GM21360 (cell line): ENCODE measurements at regions not wholly inside any gene's neighbourhood (a gene's known extent, or its start where the extent isn't known, plus 50 kb on each side); places are given as distances from the start of the nearest gene placed in this dataset.

Experiments used
- ATAC-seq: cut with Tn5 transposase; IDR thresholded peaks from one replicate; pipeline ENCODE4 v1.9.1; 2021; ENCODE audit warnings: mild to moderate bottlenecking, moderate library complexity; ENCODE audit not compliant: unreplicated experiment

DNA sequence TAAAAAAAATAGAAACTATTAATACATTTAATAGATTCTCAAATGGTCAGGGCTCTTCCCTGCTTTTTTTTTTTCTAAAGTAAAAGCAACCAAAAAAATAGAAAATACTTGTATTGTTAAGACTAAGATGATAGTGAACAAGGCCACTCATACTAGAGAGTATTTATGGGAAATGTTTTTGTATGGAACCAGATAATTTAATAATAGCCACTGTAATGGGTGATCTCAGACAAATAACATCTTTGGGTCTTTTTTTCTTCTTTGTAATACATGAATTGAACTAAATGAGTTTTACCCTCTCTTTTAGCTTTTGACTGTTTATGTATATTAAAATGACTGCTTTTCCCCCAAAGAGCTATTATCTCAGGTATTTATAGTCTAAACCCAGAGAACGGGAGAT, 92.1 kb upstream of the ELOVL6 start:
- no peak for ATAC-seq

DNA sequence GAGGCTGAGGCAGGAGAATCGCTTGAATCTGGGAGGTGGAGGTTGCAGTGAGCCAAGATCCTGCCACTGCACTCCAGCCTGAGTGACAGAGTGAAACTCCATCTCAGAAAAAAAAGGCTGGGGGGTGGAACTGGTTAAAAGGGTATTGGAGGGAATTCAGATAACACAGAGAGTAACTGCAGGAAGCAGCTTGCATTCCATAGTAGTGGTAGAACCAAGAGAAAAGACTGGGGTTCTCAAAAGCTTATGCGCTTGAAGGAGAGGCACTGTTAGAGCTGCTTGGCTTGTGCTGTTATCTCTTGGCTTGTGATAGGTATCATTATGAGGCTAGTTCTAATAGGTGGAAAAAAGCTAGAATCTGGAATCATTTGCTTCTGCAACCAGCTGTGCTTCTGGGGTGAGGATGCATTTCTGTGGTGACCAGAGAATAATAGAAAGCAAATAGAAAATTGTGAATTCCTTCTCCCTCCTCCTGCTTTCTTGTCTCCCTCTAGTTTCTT, 91.2 kb upstream of the ELOVL6 start:
- no peak for ATAC-seq

DNA sequence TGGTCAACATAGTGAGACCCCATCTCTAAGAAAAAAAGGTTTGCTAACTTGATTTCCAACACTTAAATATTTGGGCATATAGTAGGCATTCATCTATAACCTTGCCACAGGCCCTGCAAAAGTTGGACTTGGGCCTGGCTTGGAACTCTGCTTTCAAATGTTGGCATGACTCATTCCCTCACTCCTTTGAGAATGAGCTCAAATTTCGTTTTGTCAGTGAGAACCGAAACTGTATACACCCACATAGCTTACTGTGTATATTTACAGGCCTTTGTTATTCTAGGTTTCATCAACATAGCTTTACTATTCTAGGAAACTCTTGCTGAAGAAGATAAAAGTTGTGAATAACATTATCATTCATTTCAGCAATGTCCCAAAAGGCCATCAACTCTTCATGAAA, 88.7 kb upstream of the ELOVL6 start:
- ATAC-seq: peak; percentile 100

DNA sequence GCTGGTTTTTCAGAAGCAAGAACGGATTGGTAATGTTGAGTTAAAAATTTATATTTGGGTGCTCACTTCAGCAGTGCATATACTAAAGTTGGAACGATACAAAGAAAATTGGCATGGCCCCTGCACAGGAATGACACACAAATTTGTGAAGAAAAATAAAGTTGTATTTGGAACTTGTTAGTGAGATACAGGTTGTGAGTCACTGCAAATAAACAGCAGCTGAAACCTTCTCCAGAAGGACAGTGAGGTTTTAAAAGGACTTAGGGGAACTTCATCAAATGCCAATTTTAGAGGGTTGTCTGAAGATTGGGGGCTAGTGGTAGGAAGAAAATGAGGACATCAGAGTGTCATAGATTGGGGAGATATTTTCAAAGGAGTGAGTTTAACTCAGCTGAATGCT, 79.7 kb upstream of the ELOVL6 start:
- no peak for ATAC-seq

DNA sequence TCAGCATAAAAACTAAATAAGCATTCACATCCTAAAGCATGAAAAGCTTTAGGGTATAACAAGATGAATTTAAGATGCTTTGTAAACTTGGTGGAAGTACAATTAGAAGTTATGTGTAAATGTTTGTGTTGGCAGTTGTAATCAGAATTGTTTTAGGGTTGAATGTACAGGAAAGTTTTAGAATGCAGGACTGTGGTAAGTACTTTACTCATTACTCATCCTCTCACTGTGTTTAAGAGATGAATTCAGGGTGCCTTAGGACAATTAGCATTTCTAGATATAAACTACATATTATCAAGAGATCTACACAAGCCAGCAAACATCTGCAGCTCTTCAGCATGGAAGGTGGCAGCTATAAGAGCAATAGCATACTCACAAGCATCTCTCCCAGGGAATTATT, 77.5 kb upstream of the ELOVL6 start:
- ATAC-seq: no peak

DNA sequence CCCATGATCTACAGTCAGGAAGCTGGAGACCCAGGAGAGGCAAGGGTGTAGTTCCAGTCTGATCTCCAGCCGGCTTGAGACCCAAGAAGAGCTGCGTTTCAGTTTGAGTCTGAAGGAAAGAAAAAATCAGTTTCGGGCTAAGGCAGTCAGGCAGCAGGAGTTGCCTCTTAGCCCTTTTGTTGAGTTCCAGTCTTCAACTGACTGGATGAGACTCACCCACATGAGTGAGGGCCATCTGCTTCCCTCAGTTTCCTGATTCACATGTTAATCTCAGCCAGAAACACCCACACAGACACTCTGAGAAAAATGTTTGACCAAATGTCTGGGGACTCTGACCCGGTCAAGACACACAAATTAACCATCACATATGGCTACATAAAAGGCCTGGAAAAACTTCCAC, 73.6 kb upstream of the ELOVL6 start:
- ATAC-seq: no peak

DNA sequence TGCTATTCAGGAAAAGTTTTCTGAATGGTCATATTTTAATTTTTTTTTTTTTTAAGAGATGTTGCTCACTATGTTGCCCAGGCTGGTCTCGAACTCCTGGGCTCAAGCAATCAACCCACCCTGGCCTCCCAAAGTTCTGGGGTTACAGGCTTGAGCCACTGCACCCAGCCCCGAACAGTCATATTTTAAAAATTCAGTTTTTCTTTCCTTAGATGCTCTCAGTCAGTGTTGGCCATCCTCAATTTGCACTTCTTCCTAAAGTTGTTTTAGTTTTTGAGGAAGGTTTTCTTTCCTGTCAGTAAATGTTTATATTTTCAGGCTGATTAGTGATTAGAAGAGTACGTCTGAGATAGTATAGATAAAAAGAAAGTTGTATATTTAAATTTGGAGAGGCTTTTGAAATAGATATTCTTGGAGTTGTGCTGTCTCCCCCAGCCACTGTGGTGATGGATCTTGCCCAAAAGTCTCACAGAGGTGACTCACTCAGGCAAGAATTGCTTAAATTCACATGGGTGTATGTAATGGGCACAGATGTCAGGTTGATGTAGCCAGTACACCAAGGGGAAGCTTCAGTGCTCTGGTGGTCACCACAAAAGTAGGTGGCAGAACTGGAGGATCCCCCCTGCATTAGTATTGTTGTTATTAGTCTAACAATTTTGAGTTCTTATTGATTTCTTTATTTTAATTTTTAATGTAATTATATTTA, 72.2 kb upstream of the ELOVL6 start:
- no peak for ATAC-seq

DNA sequence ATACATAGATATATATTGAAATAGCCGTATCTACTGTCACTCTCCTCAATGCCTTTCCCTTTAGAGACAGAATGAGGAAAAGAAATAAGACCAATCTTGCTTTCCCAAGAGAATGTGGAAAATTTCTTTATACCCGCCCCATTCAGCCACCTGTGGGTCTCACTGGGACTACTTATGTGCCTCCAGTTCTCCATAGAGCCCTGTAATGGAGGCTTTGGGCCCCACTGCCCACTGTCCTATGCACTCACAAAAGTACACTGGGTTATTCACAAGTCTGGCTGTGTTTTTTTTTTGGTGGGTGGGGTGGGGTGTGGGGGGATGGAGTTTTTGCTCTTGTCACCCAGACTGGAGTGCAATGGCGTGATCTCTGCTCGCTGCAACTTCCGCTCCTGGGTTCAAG, 70.4 kb upstream of the ELOVL6 start:
- no peak for ATAC-seq

DNA sequence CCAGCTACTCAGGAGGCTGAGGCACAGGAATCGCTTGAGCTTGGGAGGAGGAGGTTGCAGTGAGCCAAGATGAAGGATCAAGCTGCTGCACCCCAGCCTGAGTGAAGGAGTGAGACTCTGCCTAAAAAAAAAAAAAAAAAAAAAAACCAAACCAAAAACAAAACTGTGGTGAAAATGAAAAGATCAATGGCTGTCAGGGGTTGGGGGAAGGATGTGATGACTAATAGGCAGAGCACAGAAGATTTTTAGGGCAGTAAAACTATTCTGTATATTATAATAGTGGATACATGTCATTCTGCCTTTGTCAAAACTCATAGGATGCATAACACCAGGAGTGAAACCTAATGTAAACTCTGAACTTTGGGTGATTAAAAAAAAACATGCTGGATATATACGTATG, 69.9 kb upstream of the ELOVL6 start:
- ATAC-seq: peak; percentile 67

DNA sequence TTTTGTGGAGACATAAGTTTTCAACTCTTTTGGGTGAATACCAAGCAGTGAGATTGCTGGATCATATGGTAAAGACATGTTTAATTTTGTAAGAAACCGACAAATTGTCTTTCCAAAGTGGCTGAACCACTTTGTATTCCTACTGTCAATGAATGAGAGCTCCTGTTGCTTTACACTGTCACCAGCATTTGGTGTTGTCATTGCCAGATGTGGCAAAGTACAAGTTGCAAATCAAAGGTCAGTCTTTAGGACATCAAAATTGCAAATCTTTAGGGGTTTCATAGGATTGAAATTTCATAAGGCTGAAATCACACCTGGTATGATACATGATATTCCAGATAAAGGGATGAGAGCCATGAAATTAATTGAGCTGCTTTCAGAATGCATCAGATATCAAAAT, 67.7 kb upstream of the ELOVL6 start:
- ATAC-seq: no peak

DNA sequence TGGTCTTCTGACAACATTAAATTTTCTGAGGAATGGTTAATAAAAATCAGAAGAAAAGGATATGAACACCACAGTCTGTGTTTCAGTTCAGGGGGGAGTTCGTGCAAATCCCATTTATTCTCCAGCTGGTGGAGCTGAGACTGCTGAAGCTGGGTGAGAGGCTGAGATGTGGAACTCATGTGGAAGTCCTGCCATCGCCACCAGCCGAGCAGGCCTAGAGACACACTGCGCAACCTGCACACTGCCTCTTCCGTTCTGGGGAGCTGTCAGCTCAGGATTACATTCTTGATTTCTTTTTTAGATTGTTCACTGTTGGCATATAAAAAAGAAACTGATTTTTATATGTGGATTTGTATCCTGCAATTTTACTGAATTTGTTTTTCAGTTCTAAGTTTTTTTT, 66.6 kb upstream of the ELOVL6 start:
- no peak for ATAC-seq

DNA sequence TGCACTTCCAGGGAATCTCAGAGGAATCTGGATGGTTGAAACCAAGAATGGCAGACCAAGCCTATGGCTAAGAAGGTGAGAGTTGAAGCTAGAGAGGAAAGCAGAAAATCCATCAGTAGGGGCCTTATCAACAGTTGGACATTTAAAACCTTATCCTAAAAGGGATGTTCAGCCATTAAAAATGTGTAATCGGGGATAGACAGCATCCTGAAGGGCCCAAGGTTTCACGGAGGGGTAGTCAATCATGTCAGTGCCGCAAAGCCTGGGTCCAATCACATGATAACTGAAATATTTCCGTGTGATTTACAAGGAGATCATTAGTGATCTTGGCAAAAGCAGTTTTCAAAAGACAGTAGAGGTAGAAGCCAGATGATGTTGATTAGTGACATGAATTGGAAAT, 61.9 kb upstream of the ELOVL6 start:
- no peak for ATAC-seq

DNA sequence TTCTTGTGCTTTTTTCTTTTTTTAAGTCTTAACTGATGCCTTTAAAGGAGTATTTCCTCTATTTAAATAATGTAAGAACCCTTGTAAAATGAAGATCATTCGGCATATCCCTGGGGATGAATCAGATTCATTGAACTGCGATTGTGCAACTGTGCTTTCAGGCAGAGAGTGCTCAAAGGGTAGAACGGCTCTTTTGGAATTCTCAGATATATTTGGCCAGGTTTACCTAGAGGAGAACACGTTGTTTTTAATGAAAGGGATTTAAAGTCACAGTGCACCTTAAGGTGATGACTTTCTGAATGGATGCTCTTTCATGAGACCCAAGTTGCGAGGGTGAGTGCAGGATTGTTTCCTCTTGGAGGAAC, 51.6 kb upstream of the ELOVL6 start:
- no peak for ATAC-seq

DNA sequence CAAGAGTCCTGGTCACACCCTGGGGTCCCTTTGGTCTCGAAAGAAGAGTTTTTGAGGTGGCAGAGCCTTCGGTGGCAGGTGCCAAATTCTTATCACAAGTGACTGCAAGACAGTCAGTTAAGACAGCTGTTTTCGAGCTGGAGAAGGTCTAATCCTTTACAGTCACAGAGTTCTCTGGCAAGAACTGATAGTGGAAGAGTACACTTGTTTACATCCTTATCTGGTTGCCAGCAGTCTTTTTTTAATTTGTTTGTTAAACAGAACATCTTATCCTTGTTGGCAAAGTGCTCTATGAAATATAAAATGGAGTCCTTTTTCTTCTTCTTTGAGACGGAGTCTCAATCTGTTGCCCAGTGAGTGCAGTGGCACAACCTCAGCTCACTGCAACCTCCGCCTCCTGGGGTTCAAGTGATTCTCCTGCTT, 50.4 kb upstream of the ELOVL6 start:
- ATAC-seq: no peak
